Bronchial epithelial cell (primary cell): ENCODE measurements at regions not wholly inside any gene's neighbourhood (a gene's known extent, or its start where the extent isn't known, plus 50 kb on each side); places are given as distances from the start of the nearest gene placed in this dataset.

ENCODE experiments used
- DNase-seq: peaks from one replicate; pipeline ENCODE4 v3.0.0-alpha.2; 2010; ENCODE audit warnings: low read depth
- FAIRE-seq: peaks from 2 replicates; lab custom pipeline; 2011; peaks lifted over from hg19 to GRCh38; lab: Jason Lieb, UNC
- H3K27me3 ChIP-seq: 2 replicates; pipeline ENCODE4 v1.5.1; 2011; ENCODE audit warnings: low read length; ENCODE audit not compliant: control insufficient read depth, insufficient read depth
- H3K36me3 ChIP-seq: 2 replicates; pipeline ENCODE4 v1.5.1; 2011; ENCODE audit warnings: low read length; ENCODE audit not compliant: control insufficient read depth, insufficient read depth
- H3K4me3 ChIP-seq: 2 replicates; pipeline ENCODE4 v1.5.1; 2011; ENCODE audit warnings: mild to moderate bottlenecking, low read depth, low read length, control low read depth
- CTCF ChIP-seq: IDR thresholded peaks from 2 replicates; pipeline ENCODE4 v1.5.1; 2011; ENCODE audit warnings: mild to moderate bottlenecking, moderate library complexity, low read length, control low read depth, inconsistent platforms; ENCODE audit not compliant: insufficient read depth, severe bottlenecking

GRCh38 chr5:148730942-148731898 lies 76.9 kb upstream of the HTR4 start:
- TF ChIP-seq CTCF, result peak; percentile 77
- FAIRE-seq (no peak), DNase-seq (peak; percentile 82)
- Histone ChIP-seq H3K36me3 (no peaks in the 10 kb centered on the region), H3K27me3 (peaks cover 2% of the 10 kb centered on the region), H3K4me3 (no peak overlapping the region)

- no peak for TF ChIP-seq CTCF
- FAIRE-seq (no peak), DNase-seq (no peak)
Observed at GRCh38 chr5:148732692-148733091, 78.4 kb upstream of the HTR4 start.

GRCh38 chr5:148733601-148734438 lies 79.5 kb upstream of the HTR4 start:
- FAIRE-seq, result no peak
- H3K27me3 ChIP-seq, result no peaks in the 10 kb centered on the region

More at GRCh38 chr5:148732692-148733091, 78.4 kb upstream of the HTR4 start:
- H3K27me3 ChIP-seq, result no peaks in the 10 kb centered on the region
- H3K36me3 ChIP-seq, result no peaks in the 10 kb centered on the region
- no peak overlapping the region for H3K4me3 ChIP-seq

GRCh38 chr5:148734518-148734917 lies 80.2 kb upstream of the HTR4 start:
- no peak for DNase-seq
- no peak for TF ChIP-seq CTCF
- H3K27me3 ChIP-seq, result no peaks in the 10 kb centered on the region
- no peak for FAIRE-seq
- H3K4me3 ChIP-seq, result no peak overlapping the region
- no peaks in the 10 kb centered on the region for H3K36me3 ChIP-seq

More at GRCh38 chr5:148733601-148734438, 79.5 kb upstream of the HTR4 start:
- DNase-seq, result peak; percentile 65
- H3K4me3 ChIP-seq, result no peak overlapping the region
- no peaks in the 10 kb centered on the region for H3K36me3 ChIP-seq
- TF ChIP-seq CTCF, result peak; percentile 54

- FAIRE-seq (no peak), DNase-seq (no peak)
- no peak overlapping the region for H3K4me3 ChIP-seq
- no peak for TF ChIP-seq CTCF
- no peaks in the 10 kb centered on the region for H3K27me3 ChIP-seq
- H3K36me3 ChIP-seq, result no peaks in the 10 kb centered on the region
Observed at GRCh38 chr5:148735301-148735835, 81.0 kb upstream of the HTR4 start.
